ENCODE measurements at regions not wholly inside any gene's neighbourhood (a gene's known extent, or its start where the extent isn't known, plus 50 kb on each side); places are given as distances from the start of the nearest gene placed in this dataset.

GRCh38 chr22:26837784-26838470 is 180.5 kb downstream of the MIAT start:
- TF ChIP-seq POLR2A (IDR thresholded peaks at IDR 0.05) (no peak), CTCF (IDR thresholded peaks at IDR 0.05) (no peak)

Data from adrenal gland (tissue), 5 donors.